DMS153 (cell line): ENCODE measurements at regions not wholly inside any gene's neighbourhood (a gene's known extent, or its start where the extent isn't known, plus 50 kb on each side); places are given as distances from the start of the nearest gene placed in this dataset.
"Not testable (repeated sequence)": the region's sequence is repeated elsewhere in the genome, so short reads cannot be mapped to it uniquely, and the experiment has no call there.

Experiments
- DNase-seq: peaks from one replicate; lab custom pipeline; 2025; lab: John Stamatoyannopoulos, UW

DNA sequence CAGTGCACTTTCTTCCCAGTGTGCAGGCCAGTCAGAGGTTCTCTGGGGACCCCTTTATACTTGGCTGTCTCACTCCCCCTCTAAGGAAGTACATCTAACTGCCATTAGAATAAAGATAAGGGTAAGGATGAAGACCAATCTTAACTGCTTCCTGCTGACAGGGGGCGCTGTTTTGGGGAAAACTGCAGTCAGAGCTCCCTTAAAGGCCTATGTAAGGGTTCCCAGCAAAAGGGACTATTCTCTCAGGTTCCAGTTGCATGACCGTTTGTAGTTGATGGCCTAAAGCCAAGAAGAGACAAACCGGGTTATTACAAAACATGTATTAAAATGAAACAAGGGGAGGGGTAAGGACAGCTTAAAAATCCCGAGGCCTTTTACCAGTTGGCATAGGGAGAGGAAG, 115.6 kb upstream of the SPIN4 start:
- DNase-seq = no peak

DNA sequence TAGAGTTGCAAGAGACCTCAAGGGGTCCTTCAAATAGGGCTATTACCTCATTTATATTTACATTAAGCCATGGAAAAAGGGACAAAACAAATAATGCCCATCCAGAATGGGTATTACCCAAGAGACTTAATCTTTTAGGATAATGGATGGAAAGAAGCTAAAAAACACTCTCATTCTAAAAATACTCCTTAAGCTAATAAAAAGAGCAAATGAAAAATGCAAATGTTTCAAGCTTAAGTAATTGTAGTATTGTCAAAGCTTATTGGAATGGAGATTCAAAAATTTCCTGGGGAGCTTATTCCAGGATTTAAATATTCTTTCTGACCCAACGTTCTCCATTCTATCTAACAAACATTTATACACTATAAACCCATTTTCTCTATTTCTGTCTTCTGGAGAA, 107.8 kb upstream of the SPIN4 start:
- DNase-seq = no peak

DNA sequence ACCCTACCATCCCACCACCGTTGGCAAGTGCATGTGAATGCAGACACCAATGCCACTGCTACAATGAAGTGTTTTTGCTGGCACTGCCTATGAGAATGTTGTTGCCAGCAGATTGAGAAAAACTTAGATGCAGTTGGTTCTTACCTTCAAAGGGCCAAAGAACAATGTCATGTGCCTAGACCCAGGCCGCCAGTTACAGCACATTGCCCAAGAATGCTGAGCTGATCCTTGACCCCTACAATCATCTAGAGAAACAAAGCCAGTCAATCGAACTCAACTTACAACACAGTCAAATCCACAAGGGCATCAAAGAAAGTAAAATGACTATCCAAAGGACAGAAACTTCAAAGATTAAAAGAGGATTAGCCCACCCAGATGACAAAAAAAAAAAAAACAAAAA, 102.4 kb upstream of the SPIN4 start:
- DNase-seq = no peak

DNA sequence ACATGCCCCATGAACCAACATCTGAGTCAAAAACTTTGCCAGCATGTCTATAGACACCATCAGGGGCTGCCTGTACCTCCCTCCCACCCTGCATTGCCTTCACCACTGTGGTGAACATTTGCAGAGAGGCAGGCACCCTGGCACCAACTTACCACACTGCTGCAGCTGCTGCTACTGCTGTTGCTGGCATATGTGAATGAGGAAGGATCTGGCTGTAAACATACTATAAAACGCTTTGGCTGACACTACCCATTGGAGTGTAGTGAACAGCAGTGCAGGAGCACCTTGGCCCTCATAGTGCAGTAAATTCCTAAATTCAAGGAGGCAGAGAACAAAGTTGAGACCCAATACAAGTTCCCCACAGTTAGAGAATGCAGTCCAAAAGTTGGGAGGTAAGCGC, 90.6 kb upstream of the SPIN4 start:
- no peak for DNase-seq

DNA sequence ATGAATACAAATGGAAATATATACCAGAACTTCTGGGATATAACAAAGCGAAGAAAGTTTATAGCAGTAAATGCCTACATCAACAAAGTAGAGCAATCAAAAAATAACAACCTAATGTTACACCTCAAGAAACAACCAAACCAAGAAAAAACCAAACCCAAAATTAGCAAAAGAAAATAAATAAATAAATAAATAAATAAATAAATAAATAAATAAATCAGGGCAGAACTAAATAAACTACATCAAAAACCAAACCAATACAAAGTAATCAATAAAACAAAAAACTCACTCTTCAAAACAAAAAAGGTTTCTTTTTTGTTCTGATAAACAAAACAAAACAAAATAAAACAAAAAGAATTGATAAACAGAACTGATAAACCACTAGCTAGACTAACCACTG, 88.4 kb upstream of the SPIN4 start:
- DNase-seq = no peak

DNA sequence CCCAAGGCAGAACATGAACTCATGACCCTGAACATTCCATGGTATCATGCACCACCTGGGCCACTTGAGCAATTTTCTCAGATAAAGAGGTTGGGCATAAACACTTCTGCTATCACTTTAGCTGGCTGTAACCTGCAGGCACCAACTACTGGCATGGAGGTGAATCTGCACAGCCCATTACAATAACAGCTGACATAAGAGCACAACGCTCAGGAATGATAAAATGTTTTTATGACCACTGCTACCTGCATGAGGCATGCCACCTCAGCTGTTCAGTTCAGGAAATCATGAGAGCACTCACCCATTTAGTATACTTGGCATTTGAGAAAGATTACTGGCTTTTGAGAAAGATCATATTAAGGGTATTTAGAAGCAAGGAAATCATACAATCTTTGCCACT, 85.7 kb upstream of the SPIN4 start:
- no peak for DNase-seq

DNA sequence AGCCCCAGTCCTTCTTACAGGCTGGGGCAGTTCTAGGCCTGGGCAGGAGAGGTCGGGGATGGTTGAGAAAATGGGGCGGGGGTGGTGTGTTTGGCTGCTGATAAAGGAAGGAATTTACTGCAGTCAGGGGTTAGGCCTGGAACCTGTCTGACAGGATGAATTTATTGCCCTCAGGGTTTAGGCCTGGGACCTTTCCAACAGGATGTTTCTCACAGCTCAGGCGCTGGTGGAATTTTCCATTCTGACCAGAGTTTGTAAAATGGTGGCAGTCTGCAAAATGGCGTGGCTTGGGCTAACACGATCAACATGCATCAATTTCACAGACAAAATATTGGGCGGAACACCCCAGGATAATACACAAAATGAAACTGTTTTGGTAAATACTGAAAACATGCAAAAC, 83.5 kb upstream of the SPIN4 start:
- no peak for DNase-seq

DNA sequence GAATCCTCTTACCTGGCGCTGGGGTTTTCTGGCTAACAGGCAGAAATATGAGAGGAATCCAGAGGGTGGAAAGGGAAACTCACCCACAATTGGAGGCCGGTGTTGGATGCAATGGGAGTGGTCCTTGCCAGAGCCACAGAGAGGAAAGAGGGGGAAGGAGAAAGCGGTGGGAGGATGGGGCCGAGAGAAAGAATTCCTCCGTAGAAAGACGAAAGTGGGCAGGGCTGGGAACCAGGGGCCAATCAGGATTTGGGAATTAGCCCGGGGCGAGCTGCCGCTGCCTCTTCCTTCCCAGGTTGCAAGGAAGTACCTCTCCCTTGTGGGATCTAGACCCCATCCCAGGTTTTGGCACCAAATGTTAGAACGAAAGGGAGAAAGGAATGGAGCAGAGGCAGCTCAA, 83.1 kb upstream of the SPIN4 start:
- no peak for DNase-seq

DNA sequence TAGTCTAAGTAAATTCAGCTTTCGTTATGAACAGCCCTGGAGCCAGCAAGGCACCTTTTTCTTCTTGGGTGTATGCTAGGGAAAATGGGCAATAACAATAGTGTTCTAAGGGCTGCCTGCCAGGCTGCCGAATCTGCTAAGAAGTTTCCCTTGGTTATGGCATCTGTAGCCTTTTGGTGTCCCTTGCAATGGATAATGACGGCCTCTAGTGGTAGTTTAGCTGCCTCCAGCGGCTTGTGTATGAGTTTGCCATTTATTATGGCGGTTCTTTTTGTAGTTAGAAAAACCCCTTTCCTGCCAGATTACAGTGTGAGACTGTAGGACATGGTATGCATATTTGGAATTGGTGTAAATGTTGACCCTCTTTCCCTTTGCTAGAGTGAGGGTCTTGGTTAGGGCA, 78.9 kb upstream of the SPIN4 start:
- no peak for DNase-seq

DNA sequence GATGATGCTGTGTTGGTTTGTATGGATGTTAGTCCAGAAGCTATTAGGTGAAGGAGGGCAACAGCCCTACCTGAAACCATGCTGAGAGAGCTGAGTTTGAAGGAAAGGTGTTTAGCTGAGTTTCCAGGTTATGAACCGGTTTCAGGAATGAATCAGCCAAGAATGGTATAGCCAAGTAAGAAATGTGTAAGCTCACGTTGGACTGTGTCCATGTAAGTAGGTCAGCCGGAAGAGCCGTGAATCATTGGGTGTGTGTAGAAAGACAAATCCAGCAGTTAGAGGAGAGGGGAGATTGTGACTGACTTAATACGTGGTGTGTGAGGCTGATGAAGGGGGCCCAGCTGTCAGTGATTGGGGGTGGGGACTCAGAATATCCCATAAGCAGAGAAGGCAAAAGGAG, 77.2 kb upstream of the SPIN4 start:
- DNase-seq = no peak

DNA sequence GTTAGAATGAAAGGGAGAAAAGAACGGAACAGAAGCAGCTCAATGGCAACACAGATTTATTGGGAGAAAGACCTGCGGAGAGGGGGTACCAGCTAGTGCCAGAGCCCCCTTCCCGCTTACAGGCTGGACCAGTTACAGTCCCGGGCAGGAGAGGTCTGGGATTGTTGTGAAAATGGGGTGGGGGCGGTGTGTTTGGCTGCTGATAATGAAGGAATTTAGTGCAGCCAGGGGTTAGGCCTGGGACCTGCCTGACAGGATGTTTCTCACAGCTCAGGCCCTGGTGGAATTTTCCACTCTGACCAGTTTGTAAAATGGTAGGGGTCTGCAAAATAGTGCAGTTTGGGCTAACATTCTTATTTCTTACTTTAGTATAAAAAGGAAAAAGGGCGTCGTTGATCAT, 75.4 kb upstream of the SPIN4 start:
- no peak for DNase-seq

DNA sequence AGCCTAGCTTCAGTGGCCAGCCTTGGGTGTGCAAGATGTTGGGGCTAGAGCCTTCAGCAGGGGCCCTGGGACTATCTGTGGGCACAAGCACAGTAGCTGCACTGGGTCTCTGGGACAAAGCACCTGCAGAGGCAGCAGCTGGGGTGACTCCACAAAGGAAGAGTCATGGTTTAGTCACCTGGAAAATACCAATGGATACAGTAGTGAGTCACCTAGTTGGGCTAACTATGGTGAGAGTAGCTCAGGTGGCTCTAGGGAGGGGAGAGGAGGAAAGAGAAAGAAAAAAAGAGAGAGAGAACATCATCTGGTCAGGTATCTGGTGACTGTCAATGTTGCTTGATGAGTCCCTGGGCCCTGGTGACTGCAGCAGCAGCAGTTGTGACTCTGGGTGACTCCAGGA, 72.9 kb upstream of the SPIN4 start:
- DNase-seq = no peak

DNA sequence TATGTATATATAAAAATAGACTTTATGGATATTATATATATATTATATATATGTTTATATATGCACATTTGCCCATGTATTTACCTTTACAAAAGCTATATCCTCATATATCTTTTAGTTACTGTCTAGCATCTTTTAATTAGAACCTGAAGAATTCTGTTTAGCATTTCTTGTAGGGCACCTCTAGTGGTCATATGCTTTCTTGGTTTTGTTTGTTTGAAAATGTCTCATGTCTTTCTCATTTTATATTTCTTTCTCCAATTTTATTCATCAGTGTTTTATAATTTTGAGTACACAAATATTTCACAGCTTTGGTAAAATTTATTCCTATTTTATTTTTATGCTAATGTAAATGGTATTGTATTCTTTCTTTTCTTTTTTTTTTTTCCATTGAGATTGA, 70.3 kb upstream of the SPIN4 start:
- no peak for DNase-seq

DNA sequence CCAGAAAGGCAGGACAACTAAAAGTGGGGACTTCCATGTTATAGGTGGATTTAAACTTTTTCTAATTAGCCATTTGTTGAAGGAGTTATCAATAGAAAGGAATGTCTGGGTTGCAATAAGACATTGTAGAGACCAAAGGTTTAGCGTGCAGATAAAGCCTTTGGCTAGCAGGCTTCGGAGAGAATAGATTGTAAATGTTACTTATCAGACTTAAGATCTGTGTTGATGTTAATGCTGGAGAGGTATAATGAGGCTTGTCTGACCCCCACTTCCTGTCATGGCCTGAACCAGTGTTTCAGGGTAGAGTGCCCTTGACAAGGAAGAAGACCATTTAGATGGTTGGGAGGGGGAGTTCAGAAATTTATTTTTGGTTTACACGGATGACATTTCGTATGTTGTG, 67.1 kb upstream of the SPIN4 start:
- no peak for DNase-seq

DNA sequence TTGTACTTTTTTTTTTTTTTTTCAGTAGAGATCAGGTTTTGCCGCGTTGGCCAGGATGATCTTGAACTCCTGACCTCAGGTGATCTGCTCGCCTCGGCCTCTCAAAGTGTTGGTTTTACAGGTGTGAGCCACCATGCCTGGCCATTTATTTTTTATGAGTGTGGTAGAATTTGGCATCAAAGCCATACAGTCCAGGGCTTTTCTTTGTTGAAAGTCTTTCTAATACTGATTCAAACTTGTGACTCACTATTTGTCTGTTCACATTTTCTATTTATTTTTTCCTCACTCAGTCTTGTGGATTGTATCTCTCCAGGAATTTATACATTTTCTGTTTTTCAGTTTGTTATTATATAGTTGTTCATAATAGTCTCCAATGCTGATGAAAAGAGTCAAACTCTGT, 66.5 kb upstream of the SPIN4 start:
- DNase-seq = no peak

DNA sequence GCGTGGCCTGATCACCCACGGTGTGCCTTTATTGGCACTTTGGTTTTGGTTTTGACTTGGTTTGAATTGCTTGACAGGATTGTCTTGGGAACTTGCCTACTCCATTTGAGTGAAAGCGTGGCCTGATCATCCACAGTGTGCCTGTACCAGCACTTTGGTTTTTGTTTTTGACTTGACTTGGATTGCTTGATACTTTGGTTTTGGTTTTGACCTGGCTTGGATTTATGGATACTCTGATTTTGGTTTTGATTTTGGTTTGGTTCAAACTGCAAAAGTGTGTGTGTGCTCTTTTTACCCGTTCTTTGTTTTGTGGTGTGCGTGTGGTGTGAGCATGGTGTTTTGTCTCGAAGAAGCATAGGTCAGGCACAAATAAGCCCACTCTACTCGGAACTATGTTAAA, 58.8 kb upstream of the SPIN4 start:
- not testable (repeated sequence) for DNase-seq

DNA sequence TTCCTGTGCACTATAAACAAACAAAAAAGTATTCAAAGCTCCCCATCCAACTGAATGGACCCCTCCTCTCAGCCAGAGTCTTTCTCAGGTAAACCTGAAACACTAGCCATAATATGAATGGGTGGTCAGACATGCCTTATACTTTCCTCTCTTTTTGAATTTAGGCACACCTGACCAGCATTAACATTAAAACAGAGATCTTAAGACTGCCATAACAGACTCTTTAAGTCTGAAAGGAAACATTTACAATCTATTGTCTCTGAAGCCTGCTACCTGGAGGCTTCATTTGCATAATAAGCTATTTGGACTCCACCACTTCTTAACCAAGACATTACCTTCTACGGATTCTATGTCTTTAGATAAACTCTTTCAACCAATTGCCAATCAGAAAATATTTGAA, 56.9 kb upstream of the SPIN4 start:
- no peak for DNase-seq

DNA sequence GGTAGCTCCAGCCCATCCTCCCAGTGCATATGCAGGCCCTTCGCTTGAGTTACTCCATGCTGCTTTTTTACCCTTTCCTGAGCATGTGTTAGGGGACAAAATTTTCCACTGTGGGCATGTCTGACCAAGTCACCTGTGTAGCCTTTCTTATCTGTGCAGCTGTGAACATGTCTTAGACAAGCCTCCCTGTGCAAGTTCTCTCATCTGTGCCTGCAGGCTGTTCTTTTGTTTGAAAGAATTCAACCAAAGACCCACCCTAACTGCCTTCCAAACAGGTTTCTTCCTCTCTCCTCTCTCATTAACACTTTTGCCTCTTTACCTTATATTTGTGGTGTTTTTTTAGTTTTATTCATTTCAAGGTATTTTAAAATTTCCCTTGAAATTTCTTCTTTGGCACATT, 53.2 kb upstream of the SPIN4 start:
- no peak for DNase-seq

DNA sequence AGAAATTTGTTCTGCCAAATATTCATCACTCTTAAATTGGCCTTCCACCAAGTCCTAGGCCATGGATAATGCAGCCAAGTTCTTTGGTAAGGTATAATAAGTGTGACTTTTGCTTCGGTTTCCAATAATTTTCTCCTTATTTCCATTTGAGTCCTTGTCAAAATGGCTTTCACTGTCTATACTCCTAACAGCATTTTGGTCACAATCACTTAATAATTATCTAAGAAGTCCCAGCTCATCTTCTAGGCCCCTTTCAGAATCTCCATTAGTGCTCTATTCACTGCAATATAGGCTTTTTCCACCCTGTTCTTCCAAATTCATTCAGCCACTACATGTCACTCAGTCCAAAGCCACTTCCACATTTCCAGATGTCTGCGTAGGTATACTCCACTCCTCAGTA, 51.0 kb upstream of the SPIN4 start:
- DNase-seq = no peak
